ENCODE measurements at regions not wholly inside any gene's neighbourhood (a gene's known extent, or its start where the extent isn't known, plus 50 kb on each side); places are given as distances from the start of the nearest gene placed in this dataset.

GRCh38 chr4:177699365-177700213, 257.4 kb upstream of the AGA start:
- DNase-seq: no peak

GRCh38 chr4:177706916-177707315, 264.7 kb upstream of the AGA start:
- no peak for DNase-seq

GRCh38 chr4:177713454-177713853, 271.2 kb upstream of the AGA start:
- no peak for DNase-seq

GRCh38 chr4:177717407-177717806, 275.2 kb upstream of the AGA start:
- DNase-seq: no peak

GRCh38 chr4:177718514-177718913, 276.3 kb upstream of the AGA start:
- no peak for DNase-seq

GRCh38 chr4:177726111-177726510, 283.9 kb upstream of the AGA start:
- DNase-seq: no peak

GRCh38 chr4:177728361-177729152, 286.3 kb upstream of the AGA start:
- no peak for DNase-seq

- no peak for DNase-seq
Measured at GRCh38 chr4:177729681-177730080, 287.4 kb upstream of the AGA start.

GRCh38 chr4:177737387-177737940, 295.2 kb upstream of the AGA start:
- DNase-seq: no peak

- no peak for DNase-seq
Measured at GRCh38 chr4:177740563-177740962, 298.3 kb upstream of the AGA start.

- no peak for DNase-seq
Measured at GRCh38 chr4:177759729-177760128, 317.5 kb upstream of the AGA start.

GRCh38 chr4:177761692-177762091, 319.5 kb upstream of the AGA start:
- no peak for DNase-seq

GRCh38 chr4:177769155-177769554, 326.9 kb upstream of the AGA start:
- no peak for DNase-seq

GRCh38 chr4:177770776-177771175, 328.5 kb upstream of the AGA start:
- DNase-seq: no peak

- no peak for DNase-seq
Measured at GRCh38 chr4:177771645-177772044, 329.4 kb upstream of the AGA start.

GRCh38 chr4:177778623-177779022, 336.4 kb upstream of the AGA start:
- no peak for DNase-seq

GRCh38 chr4:177785000-177785399, 342.8 kb upstream of the AGA start:
- no peak for DNase-seq

GRCh38 chr4:177789610-177790009, 347.4 kb upstream of the AGA start:
- no peak for DNase-seq

- DNase-seq: no peak
Measured at GRCh38 chr4:177791188-177791587, 349.0 kb upstream of the AGA start.

GRCh38 chr4:177796841-177797240, 354.6 kb upstream of the AGA start:
- DNase-seq: no peak

GRCh38 chr4:177798161-177798560, 355.9 kb upstream of the AGA start:
- no peak for DNase-seq

GRCh38 chr4:177802162-177802561, 359.9 kb upstream of the AGA start:
- DNase-seq: no peak

- DNase-seq: no peak
Measured at GRCh38 chr4:177802661-177803060, 360.4 kb upstream of the AGA start.

GRCh38 chr4:177803151-177803550, 360.9 kb upstream of the AGA start:
- no peak for DNase-seq

Measured in activated naive CD4-positive, alpha-beta T cell (primary cell).